ENCODE measurements at regions not wholly inside any gene's neighbourhood (a gene's known extent, or its start where the extent isn't known, plus 50 kb on each side); places are given as distances from the start of the nearest gene placed in this dataset.
"Not testable (repeated sequence)": the region's sequence is repeated elsewhere in the genome, so short reads cannot be mapped to it uniquely, and the experiment has no call there.

DNA sequence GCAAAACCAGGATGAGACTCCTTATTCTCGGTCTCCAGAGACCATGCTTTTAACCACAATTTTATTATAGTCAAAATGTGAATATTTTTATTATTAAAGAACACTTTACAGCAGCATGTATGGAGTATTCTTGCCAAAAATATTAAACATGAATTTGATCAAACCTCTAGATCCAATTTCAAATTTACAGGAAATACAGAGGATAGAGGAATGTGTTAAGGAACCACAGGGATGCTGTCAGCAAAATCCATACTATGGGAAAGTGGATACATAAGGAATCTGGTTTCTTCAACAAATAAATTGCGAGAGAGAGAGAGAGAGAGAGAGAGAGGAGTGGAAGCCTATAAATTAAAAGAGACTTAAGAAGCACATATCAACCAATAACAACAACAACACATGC, 348.2 kb upstream of the NUDT12 start:
- no peak for DNase-seq (ENCODE audit: low spot score)

DNA sequence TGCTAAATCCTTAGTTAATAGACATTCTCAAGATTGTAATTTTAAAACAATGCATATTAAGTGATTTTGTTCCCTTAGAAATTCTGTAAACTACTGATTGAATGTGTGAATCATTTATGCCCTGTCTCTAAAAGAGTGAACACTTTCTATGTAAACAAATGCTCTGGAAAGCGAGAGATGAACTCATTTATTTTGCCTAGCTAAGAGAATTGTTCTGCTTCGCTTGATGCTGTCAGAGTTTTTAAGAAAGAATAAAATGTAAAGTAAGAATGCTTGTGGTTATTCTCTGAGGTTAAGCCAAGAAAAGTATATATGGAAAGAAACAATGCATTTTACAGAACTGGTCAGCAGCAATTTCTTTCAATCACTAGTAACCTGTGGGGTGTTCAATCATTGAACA, 347.4 kb upstream of the NUDT12 start:
- DNase-seq (ENCODE audit: low spot score) = no peak

DNA sequence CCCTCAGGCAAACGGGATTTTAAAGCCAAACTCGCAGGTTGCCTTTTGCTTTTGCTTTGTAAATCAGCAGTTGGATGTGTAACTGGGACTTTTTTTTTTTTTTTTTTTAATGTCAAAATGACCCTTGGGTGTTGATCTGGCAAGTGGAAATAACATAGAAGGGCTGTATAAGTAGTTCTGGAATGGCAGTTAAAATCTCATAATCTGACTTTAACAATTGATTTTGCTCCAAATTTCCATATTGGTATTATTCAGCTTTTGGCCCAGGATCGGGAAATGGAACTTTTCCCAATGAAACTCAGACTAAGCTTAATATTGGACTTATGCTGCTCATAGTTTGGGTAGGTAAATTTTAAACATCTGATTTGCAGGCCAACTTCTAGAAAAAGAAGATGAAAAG, 346.8 kb upstream of the NUDT12 start:
- no peak for DNase-seq (ENCODE audit: low spot score)

DNA sequence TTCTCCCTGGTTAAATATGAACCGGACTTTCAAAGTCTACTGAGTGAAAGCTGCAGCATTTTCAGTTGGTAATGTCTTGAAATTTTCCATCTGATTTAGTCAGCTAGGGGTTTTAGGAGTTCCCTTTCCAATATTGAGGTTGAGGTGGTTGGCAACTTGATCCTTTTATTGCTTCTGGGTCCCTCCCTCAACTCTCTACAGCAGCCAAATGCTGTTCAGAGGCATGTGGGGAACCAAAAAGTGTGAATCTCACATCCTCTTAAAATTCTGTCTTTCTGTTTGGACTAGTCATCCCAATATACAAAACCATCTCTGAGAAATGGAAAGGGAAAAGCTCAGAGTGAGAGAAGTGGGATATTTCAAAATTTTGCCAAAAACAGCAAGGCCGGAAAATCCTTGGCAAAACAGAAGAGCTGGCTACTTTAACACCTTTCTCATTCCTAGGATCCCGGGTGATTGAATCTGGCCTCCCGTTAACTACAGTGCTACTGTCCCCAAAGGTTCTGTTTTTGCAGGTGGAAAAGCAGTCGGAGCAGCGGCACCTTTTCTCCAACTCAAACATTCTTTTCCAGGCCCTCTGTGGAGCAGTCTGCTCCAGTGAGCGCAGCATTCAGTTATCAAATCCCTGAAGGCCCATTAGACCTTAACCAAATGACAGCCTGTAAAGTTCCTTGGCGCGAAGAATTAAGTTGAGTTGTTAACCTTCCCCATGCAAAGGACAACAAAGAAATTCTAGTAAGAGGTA, 345.9 kb upstream of the NUDT12 start:
- DNase-seq (ENCODE audit: low spot score) = no peak

DNA sequence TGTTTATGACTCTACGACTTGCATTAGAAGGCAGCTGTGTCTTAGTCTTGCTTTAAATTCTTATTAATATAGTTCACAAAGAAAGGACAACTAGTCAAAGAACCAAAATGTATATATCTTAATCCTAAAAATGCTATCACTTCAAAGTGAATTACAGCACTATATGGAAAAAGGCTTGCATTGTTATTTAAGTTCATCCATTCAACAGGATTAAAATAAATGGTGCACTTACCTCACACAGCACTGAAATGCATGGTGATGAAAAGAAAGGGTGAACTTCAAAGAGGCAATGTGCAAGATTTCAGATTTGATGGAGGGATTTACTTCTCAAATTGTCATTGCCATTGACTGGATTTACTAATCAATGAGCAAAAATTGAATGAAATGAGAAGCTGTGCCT, 344.4 kb upstream of the NUDT12 start:
- DNase-seq (ENCODE audit: low spot score) = no peak

DNA sequence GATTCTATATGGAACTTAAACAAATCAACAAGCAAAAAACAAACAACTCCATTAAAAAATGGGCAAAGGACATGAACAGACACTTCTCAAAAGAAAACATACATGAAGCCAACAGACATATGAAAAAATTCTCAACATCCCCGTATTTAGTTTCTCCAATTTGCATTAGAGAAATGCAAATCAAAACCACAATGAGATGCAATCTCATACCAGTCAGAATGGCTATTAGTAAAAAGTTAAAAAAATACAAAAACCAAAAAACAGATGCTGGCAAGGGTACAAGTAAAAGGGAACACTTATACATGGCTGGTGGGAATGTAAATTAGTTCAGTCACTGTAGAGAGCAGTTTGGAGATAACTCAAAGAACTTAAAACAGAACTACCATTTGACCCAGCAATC, 342.1 kb upstream of the NUDT12 start:
- DNase-seq (ENCODE audit: low spot score) = no peak

DNA sequence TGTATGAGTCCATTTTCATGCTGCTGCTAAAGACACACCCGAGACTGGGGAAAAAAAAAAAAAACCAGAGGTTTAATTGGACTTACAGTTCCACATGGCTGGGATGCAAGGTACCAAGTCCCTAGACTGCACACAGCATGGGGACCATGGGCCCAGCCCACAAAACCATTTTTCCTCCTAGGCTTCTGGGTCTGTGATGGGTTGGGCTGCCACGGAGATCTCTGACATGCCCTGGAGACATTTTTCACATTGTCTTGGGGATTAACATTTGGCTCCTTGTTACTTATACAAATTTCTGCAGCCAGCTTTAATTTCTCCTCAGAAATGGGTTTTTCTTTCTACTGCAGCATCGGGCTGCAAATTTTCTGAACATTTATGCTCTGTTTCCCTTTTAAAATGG, 340.3 kb upstream of the NUDT12 start:
- DNase-seq (ENCODE audit: low spot score) = no peak

DNA sequence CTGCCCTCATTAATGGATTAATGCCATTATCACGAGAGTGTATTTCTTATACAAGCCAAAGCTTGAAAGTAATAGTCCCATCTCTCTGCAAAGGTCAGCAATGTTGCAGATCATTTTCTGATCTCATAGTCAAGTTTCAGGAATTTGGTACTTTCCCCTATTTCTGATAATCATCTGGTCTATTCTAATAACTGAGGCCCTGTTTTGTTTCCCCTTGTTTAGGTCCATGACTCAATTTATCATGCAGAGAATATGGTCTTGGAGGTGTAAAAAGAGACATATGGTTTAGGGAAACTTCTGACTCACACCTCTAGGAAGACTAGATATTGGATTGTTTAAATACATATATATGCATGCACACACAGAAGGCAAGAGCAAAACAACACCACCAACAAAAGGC, 339.3 kb upstream of the NUDT12 start:
- DNase-seq (ENCODE audit: low spot score) = no peak

DNA sequence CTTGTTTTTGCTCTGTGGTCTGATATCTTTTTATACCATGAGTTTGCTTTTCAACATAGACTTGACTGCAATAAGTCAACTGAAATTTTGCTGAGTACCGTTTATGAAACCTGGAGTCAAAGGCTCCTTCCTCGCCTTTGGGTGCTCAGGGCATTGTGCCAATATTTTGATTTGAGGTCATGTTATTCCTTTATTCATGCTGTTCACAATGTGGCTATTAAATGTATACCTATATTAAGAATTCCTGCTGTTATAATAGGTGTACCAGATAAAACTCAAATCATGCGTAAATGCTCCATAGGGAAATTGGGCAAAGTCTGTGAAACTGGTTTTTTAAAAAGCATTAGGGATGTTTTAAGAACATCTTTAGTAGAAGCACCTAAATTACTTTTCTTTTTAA, 334.0 kb upstream of the NUDT12 start:
- DNase-seq (ENCODE audit: low spot score) = no peak

DNA sequence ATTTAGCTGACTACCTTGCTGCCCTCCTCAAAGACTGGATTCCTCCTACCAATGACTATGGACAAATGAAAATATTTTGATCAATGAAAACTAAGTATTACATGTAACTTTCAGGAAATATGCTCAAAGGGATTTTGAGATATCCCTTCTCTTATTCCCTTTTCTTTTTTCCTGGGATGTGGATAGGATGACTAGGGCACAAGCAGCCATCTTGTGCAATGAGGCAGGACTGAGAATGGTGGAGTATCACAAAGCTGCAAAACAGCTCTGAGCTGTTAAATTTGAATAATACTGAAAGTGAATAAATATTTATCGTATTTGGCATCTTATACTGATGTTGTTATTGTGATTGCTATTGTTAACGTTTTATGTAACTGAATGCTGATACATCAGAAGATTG, 333.1 kb upstream of the NUDT12 start:
- no peak for DNase-seq (ENCODE audit: low spot score)

DNA sequence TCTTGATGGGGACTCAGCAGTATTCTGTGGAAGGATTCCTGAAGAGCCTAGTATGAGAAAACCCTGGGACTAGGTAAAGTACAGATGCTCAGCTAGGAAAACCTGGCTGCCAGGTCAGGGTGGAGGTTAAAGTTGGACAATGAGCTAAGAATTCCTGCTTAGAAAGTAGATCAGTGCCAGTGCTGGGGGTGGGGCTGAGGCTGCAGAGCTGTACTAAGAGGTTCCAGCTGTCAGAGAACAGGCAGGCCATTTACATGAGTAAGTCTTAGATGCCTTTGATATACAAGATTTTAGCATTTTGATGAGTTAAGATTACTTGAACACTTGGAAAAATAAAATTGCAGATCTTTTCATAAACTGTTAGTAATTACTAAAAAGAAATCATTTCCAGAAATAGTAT, 332.3 kb upstream of the NUDT12 start:
- DNase-seq (ENCODE audit: low spot score) = peak; percentile 74

DNA sequence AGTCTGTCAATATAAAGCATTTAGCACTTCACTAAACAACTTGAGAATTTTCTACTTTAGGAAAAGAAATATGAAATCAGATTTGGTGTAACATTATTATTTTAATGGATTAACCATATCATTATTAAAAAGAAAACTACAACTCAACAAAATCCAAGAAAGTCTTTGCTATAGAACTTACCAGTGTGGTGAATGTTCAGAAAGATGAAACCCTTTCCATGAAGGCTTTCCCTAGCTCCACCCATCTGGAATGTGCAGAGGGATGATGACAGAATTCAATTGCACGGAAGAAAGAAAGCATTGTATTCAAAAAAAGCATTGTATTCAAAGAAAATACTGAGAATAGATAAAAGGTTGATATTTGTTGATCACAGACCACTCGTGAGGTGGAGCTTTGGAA, 328.6 kb upstream of the NUDT12 start:
- DNase-seq (ENCODE audit: low spot score) = peak; percentile 87

DNA sequence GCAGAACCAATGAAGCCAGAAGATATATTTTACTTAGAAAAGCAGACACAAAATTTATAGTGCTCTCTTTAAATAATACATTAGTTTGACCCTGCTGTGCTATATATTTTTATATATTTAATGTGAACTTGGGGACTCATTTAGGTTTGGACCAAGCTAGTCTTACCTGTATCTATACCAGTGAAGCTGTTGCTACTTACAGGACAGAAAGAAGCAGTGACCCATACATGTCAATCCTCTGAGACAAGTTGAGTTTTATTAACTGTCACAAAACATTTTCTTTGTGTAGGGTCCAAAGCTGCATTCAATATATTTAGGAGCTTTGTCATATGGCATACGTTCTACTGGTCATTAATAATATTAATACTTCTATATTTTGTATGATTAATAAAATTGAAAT, 327.7 kb upstream of the NUDT12 start:
- no peak for DNase-seq (ENCODE audit: low spot score)

DNA sequence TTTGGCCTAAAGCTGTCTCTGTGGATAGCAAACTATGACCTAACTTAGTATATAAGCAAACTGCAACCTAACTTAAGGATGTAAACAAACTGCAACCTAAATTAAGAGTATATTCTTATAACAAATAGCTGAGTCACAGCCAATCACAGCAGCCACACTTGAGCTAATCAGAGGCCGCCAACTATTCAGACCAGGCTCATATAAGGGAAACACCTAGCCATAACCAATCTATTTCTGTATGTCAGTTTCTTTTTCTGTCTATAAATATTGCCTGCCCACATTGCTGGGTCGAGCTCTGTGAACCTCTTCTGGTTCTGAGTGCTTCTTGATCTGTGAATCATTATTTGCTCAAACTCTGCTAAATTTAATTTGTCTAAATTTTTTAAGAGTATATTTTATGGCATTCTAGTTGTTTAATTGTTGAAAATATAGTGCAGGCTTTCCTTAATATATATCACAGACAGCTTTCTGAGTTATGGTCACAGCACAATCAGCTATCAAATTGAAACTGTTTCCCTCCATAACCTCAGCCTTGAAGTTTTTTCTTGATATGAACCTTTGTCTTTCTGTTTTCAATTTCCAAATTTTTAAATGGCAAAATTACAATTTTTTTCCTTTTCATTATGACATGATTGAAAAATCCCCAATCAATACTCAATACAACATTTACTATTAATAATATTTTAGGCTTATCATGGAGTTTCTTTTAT, 327.1 kb upstream of the NUDT12 start:
- DNase-seq (ENCODE audit: low spot score) = peak; percentile 23

DNA sequence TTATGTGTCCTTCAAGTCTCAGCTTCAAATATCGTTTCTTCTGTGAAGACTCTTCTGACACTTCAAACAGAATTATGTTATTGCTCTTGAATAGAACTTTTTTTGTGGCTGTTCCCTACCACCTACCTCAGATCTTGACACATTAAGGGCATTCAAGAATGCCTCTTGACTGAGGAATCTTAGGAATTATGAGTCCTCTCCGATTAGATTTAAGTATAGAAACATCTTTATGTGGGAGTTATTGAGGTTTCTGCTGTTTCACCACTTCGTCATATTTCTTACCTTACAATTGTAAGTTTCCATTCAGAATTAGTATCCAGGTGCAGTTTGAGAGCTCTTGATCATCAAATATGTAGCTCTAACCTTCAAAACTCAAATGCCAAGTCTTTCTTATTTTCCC, 324.2 kb upstream of the NUDT12 start:
- DNase-seq (ENCODE audit: low spot score) = peak; percentile 67

DNA sequence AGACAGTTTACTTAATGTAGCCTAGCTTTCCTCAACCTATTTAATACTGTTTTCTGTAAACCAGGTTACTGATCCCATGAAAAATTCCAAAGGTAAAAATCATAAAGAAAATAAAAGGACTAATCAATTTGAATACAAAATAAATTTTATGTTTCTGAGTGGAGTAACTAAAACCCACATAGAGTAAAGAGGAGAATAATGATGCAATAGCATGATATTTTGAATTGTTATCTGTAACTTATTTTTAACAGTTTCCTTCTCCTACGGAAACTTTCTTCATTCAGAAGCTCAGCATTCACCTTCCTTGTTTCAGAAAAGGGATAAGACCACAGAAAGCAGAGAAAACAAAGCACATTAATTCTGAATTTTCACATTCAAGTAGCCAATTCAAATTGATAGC, 320.6 kb upstream of the NUDT12 start:
- DNase-seq (ENCODE audit: low spot score) = no peak

DNA sequence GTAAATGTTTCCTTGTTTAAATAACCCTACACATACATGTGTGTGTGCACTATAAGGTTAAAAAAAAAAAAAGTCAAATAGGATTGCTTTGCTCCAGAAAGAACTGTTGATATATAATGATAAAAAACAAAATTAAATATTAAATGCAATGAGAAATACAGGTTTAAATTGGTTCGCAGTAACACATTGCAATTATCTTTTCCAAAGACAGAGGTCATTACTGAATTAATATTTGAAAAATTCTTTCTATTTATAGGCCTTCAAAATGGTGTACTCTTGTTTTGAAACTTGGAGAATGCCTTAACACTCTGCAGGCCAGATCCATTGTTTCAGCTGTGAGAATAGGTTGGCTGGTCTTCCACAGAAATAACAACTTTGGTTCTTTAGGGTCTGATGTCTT, 319.0 kb upstream of the NUDT12 start:
- DNase-seq (ENCODE audit: low spot score) = no peak

DNA sequence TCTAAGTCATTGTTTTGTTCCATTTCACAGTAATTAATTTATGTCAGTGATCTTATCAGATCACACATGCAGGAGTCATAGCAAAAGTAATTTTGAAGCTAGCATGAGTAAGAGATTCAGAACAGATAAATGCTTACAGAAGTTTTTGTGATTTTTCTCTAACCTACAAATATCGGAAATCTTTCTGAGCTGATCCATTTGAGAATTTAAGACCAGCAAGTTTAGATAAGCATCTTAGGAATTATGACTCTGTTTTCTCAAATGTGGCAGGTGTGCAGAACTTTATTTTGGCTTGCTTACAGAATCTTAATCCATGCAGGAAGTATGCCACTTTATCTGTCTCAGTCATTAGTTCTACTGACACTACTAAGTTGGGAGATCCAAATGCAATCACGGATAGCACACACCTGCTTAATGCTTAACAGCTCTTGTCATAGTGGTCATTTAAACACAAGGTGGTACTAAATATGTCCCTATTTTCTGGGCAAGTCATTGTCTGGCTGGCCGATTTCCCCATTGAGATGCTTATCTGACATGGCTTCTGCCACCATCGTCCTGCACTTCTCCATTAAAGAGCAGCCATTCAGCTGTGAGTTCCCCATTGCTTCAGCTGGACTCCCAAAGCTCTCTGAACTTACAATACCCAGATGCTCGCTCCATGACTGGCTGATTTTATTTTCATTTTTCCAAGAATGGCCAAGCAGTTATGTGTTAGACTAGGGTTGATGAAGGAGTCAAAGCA, 305.4 kb upstream of the NUDT12 start:
- no peak for DNase-seq (ENCODE audit: low spot score)

DNA sequence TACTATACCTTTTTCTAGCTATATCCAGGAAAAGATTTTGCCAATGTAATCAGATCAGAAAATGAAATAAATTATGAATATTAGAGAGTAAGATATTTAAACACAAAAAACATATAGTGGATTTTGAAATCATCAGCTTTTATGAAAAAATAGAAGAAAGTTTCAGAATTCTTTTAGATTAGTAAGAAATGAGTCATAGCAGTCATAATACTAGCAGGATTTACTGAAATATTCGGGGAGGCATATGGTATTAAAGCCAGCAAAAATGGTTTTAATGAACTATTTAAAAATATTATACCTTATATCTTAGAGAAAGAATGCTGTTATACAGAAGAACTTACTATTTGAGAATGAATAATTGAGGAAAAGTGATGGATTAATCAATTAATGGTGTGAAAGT, 303.6 kb upstream of the NUDT12 start:
- DNase-seq (ENCODE audit: low spot score) = no peak

DNA sequence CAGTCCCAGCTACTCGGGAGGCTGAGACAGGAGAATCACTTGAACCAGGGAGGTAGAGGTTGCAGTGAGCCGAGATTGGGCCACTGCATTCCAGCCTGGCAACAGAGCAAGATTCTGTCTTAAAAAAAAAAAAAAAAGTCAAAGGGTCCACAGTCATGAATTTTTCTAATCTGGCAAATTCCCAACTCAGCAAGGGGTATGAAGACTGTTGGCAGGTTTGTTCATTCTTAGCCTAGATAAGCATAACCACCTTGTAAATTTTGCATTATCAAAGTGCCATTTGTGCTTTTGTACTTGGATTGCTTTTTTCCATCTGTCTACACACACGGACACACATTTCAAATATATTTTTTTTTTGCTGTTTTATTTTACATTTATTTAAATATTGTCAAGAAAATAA, 299.8 kb upstream of the NUDT12 start:
- DNase-seq (ENCODE audit: low spot score) = no peak

DNA sequence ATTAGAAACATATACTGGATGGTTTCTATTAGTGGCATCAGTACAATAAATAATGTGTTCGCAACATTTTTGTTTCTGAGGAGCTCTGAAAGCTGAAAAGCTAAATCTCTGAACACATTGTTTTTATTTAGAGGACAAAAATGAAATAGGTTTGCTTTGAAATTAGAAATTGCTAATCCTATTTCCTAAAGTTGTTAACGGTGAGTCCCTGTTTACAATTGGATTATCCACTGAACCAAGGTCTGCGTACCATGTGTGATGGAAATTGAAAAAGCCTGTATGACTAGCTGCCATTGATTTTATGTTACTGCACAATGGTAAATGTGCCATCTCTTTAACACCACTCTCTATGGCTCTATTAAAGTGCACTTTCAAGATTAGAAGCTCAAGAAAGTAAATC, 297.7 kb upstream of the NUDT12 start:
- no peak for DNase-seq (ENCODE audit: low spot score)

DNA sequence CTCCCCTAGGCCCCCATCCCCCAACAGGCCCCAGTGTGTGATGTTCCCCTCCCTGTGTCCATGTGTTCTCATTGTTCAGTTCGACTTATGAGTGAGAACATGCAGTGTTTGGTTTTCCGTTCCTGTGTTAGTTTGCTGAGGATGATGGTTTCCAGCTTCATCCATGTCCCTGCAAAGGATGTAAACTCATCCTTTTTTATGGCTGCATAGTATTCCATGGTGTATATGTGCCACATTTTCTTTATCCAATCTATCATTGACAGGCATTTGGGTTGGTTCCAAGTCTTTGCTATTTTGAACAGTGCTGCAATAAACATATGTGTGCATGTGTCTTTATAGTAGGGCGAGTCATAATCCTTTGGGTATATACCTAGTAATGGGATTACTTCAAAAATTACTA, 295.8 kb upstream of the NUDT12 start:
- not testable (repeated sequence) for DNase-seq (ENCODE audit: low spot score)

DNA sequence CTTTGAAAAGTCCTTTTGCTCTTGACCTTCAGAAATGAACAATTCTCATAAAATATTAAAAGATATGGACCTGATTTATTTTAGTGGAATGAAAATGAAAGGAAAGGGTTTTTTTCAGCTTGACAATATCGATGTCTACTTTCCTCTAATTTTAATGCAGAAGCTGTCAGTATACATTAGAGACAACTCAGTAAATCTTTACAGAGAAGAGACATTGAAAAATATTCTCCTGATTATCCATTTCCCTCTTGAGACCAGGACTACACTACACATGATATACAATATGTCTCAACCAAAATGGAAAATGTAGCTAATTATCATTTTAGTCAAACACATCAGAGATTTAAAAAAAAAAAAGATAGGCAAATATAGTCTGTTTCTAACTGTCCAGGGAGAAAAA, 288.5 kb upstream of the NUDT12 start:
- DNase-seq (ENCODE audit: low spot score) = no peak
